ENCODE measurements at regions not wholly inside any gene's neighbourhood (a gene's known extent, or its start where the extent isn't known, plus 50 kb on each side); places are given as distances from the start of the nearest gene placed in this dataset.

GRCh38 chr16:73143576-73144422 lies 95.9 kb upstream of the ZFHX3 start:
- Mint-ChIP-seq H3K36me3 (ENCODE audit: low read depth) (no peaks in the 10 kb centered on the region), H3K4me3 (no peak overlapping the region), H3K4me1 (peaks cover 17% of the 10 kb centered on the region), H3K9me3 (no peaks in the 10 kb centered on the region), H3K27me3 (ENCODE audit: insufficient read depth) (peaks cover 10% of the 10 kb centered on the region), H3K27ac (no peak overlapping the region)
- DNase-seq, result no peak
- H3K9ac ChIP-seq (ENCODE audit: extremely low read depth, low read length, poor library complexity, severe bottlenecking), result no peak overlapping the region
- no peak for TF ChIP-seq CTCF (conservative IDR thresholded peaks at IDR 0.05)
- no peaks in the 10 kb centered on the region for H3K36me3 ChIP-seq (ENCODE audit: control insufficient read depth, insufficient read depth, low read length)
- no peaks in the 10 kb centered on the region for H3K9me3 ChIP-seq (ENCODE audit: control insufficient read depth, low read length)
- H3K4me1 ChIP-seq (ENCODE audit: control insufficient read depth, insufficient read depth, low read length), result peaks cover 3% of the 10 kb centered on the region
- H3K27ac ChIP-seq (ENCODE audit: low read depth, low read length), result no peak overlapping the region
- 90 to 91% methylated on average over 7 to 12 of the region's 14 CpGs for WGBS, 2 experiments (ENCODE audit: insufficient coverage in 1 of 2, insufficient read length in 1 of 2)
- no peaks in the 10 kb centered on the region for H3K27me3 ChIP-seq (ENCODE audit: control insufficient read depth, insufficient read depth, low read length, poor library complexity, severe bottlenecking)
- no peak overlapping the region for H3K4me3 ChIP-seq (ENCODE audit: low read length)

GRCh38 chr16:73143002-73143401 lies 95.1 kb upstream of the ZFHX3 start:
- Histone ChIP-seq H3K36me3 (ENCODE audit: control insufficient read depth, insufficient read depth, low read length) (no peaks in the 10 kb centered on the region), H3K27ac (ENCODE audit: low read depth, low read length) (no peak overlapping the region), H3K4me1 (ENCODE audit: control insufficient read depth, insufficient read depth, low read length) (peaks cover 3% of the 10 kb centered on the region), H3K9ac (ENCODE audit: extremely low read depth, low read length, poor library complexity, severe bottlenecking) (no peak overlapping the region), H3K9me3 (ENCODE audit: control insufficient read depth, low read length) (no peaks in the 10 kb centered on the region), H3K27me3 (ENCODE audit: control insufficient read depth, insufficient read depth, low read length, poor library complexity, severe bottlenecking) (no peaks in the 10 kb centered on the region), H3K4me3 (ENCODE audit: low read length) (no peak overlapping the region)
- Mint-ChIP-seq H3K9me3 (no peaks in the 10 kb centered on the region), H3K4me3 (no peak overlapping the region), H3K27ac (no peak overlapping the region), H3K36me3 (ENCODE audit: low read depth) (no peaks in the 10 kb centered on the region), H3K27me3 (ENCODE audit: insufficient read depth) (peaks cover 12% of the 10 kb centered on the region), H3K4me1 (peaks cover 17% of the 10 kb centered on the region)
- no peak for DNase-seq
- no peak for TF ChIP-seq CTCF (conservative IDR thresholded peaks at IDR 0.05)
- WGBS, 2 experiments (ENCODE audit: insufficient coverage in 1 of 2, insufficient read length in 1 of 2), result 92 to 95% methylated on average over 6 of the region's 6 CpGs

GRCh38 chr16:73142053-73142854 lies 94.3 kb upstream of the ZFHX3 start:
- no peak overlapping the region for H3K27ac Mint-ChIP-seq
- 96% methylated on average over 4 to 9 of the region's 9 CpGs for WGBS, 2 experiments (ENCODE audit: insufficient coverage in 1 of 2, insufficient read length in 1 of 2)
- Histone ChIP-seq H3K9me3 (ENCODE audit: control insufficient read depth, low read length) (no peaks in the 10 kb centered on the region), H3K27ac (ENCODE audit: low read depth, low read length) (no peak overlapping the region), H3K4me1 (ENCODE audit: control insufficient read depth, insufficient read depth, low read length) (peaks cover 3% of the 10 kb centered on the region), H3K36me3 (ENCODE audit: control insufficient read depth, insufficient read depth, low read length) (no peaks in the 10 kb centered on the region), H3K27me3 (ENCODE audit: control insufficient read depth, insufficient read depth, low read length, poor library complexity, severe bottlenecking) (no peaks in the 10 kb centered on the region), H3K9ac (ENCODE audit: extremely low read depth, low read length, poor library complexity, severe bottlenecking) (no peak overlapping the region), H3K4me3 (ENCODE audit: low read length) (no peak overlapping the region)
- peaks cover 15% of the 10 kb centered on the region for H3K27me3 Mint-ChIP-seq (ENCODE audit: insufficient read depth)
- TF ChIP-seq CTCF (conservative IDR thresholded peaks at IDR 0.05), result no peak
- peaks cover 17% of the 10 kb centered on the region for H3K4me1 Mint-ChIP-seq
- no peaks in the 10 kb centered on the region for H3K9me3 Mint-ChIP-seq
- no peak overlapping the region for H3K4me3 Mint-ChIP-seq
- no peak for DNase-seq
- H3K36me3 Mint-ChIP-seq (ENCODE audit: low read depth), result no peaks in the 10 kb centered on the region

Measured in endodermal cell (in vitro differentiated cells).